ENCODE measurements at regions not wholly inside any gene's neighbourhood (a gene's known extent, or its start where the extent isn't known, plus 50 kb on each side); places are given as distances from the start of the nearest gene placed in this dataset.

- no peak for TF ChIP-seq CTCF (conservative IDR thresholded peaks at IDR 0.05)
- no peak for TF ChIP-seq ZFX (IDR thresholded peaks at IDR 0.05)
Observed at GRCh38 chr5:93277051-93277450, 304.0 kb downstream of the NR2F1-AS1 start.
